ENCODE measurements at regions not wholly inside any gene's neighbourhood (a gene's known extent, or its start where the extent isn't known, plus 50 kb on each side); places are given as distances from the start of the nearest gene placed in this dataset.

GRCh38 chr2:196224756-196225155 lies 53.4 kb upstream of the STK17B start:
- no peak for DNase-seq (ENCODE audit: low spot score)

GRCh38 chr2:196225213-196225612 lies 53.8 kb upstream of the STK17B start:
- DNase-seq (ENCODE audit: low spot score): peak; percentile 30

- no peak for DNase-seq (ENCODE audit: low spot score)
These were observed 54.8 kb upstream of the STK17B start for GRCh38 chr2:196226058-196226706.

- DNase-seq (ENCODE audit: low spot score): no peak
These were observed 55.3 kb upstream of the STK17B start for GRCh38 chr2:196226707-196227065.

- DNase-seq (ENCODE audit: low spot score): no peak
These were observed 57.6 kb upstream of the STK17B start for GRCh38 chr2:196229013-196229412.

GRCh38 chr2:196230061-196230854 lies 58.9 kb upstream of the STK17B start:
- no peak for DNase-seq (ENCODE audit: low spot score)

GRCh38 chr2:196233021-196233804 lies 61.8 kb upstream of the STK17B start:
- peak; percentile 41 for DNase-seq (ENCODE audit: low spot score)

GRCh38 chr2:196233805-196234475 lies 62.6 kb upstream of the STK17B start:
- DNase-seq (ENCODE audit: low spot score): no peak

- no peak for DNase-seq (ENCODE audit: low spot score)
These were observed 63.3 kb upstream of the STK17B start for GRCh38 chr2:196234672-196235071.

GRCh38 chr2:196238836-196239380 lies 67.5 kb upstream of the STK17B start:
- no peak for DNase-seq (ENCODE audit: low spot score)

GRCh38 chr2:196239622-196240587 lies 68.5 kb upstream of the STK17B start:
- no peak for DNase-seq (ENCODE audit: low spot score)

GRCh38 chr2:196241175-196241574 lies 69.8 kb upstream of the STK17B start:
- no peak for DNase-seq (ENCODE audit: low spot score)

GRCh38 chr2:196242131-196242620 lies 70.8 kb upstream of the STK17B start:
- no peak for DNase-seq (ENCODE audit: low spot score)

GRCh38 chr2:196244516-196244915 lies 73.1 kb upstream of the STK17B start:
- DNase-seq (ENCODE audit: low spot score): no peak

- DNase-seq (ENCODE audit: low spot score): no peak
These were observed 73.6 kb upstream of the STK17B start for GRCh38 chr2:196244966-196245365.

GRCh38 chr2:196245378-196246140 lies 74.2 kb upstream of the STK17B start:
- no peak for DNase-seq (ENCODE audit: low spot score)

- no peak for DNase-seq (ENCODE audit: low spot score)
These were observed 76.0 kb upstream of the STK17B start for GRCh38 chr2:196247114-196247975.

- DNase-seq (ENCODE audit: low spot score): no peak
These were observed 76.5 kb upstream of the STK17B start for GRCh38 chr2:196247976-196248280.

- DNase-seq (ENCODE audit: low spot score): no peak
These were observed 77.2 kb upstream of the STK17B start for GRCh38 chr2:196248467-196249094.
